Neutrophil (primary cell): ENCODE measurements at regions not wholly inside any gene's neighbourhood (a gene's known extent, or its start where the extent isn't known, plus 50 kb on each side); places are given as distances from the start of the nearest gene placed in this dataset.

Experiments
- H3K27ac ChIP-seq: fragments of 200-600 bp; sonication (generic); 2 replicates; pipeline ENCODE4 v1.5.1; 2016; ENCODE audit warnings: mild to moderate bottlenecking, moderate library complexity
- H3K27me3 ChIP-seq: fragments of 200-600 bp; sonication (generic); 2 replicates; pipeline ENCODE4 v1.6.0; 2016; ENCODE audit warnings: mild to moderate bottlenecking
- H3K36me3 ChIP-seq: fragments of 200-600 bp; sonication (generic); 2 replicates; pipeline ENCODE4 v1.5.1; 2017
- H3K4me1 ChIP-seq, 2 experiments: fragments of 200-600 bp in 1 of 2; sonication (generic) in 1 of 2; 1 replicate in 1 of 2; 2 replicates in 1 of 2; pipeline versions ENCODE4 v1.5.1 to v1.6.1; 2013 to 2016; ENCODE audit warnings: low read depth in 1 of 2, low read length in 1 of 2, mild to moderate bottlenecking in 1 of 2, moderate library complexity in 1 of 2; ENCODE audit not compliant: control insufficient read depth in 1 of 2, insufficient read depth in 1 of 2
- H3K4me3 ChIP-seq, 2 experiments: fragments of 200-600 bp in 1 of 2; sonication (generic) in 1 of 2; 1 replicate in 1 of 2; 2 replicates in 1 of 2; pipeline ENCODE4 v1.5.1; 2013 to 2016; ENCODE audit warnings: low read depth in 1 of 2, low read length in 1 of 2, mild to moderate bottlenecking in 1 of 2, moderate library complexity in 1 of 2
- H3K9me3 ChIP-seq: fragments of 200-600 bp; sonication (generic); 2 replicates; pipeline ENCODE4 v1.5.1; 2016
- TF ChIP-seq, protein P1 (sequence below): fragments of 200-600 bp; sonication (generic); IDR thresholded peaks from 2 replicates; pipeline ENCODE4 v1.5.1; 2016; ENCODE audit warnings: antibody characterized with exemption

DNA sequence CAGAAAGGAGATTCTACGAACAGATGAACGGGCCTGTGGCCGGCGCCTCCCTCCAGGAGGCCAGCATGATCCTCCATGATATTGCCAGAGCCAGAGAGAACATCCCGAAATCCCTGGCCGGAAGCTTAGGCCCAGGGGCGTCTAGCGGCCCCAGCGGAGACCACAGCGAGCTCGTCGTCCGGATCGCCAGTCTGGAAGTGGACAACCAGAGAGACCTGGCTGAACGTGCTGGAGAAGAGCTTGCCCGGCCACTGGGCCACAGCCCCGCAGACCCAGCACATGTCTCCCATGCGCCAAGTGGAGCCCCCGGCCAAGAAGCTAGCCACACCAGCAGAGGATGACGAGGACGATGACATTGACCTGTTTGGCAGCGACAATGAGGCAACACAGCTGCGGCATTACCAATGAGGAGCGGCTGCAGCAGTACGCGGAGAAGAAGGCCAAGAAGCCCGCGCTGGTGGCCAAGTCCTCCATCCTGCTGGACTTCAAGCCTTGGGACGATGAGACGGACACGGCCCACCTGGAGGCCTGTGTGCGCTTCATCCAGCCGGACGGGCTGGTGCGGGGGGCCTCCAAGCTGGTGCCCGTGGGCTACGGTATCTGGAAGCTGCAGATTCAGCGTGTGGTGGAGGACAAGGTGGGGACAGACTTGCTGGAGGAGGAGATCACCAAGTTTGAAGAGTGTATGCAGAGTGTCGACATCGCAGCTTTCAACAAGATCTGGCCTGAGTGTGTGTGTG is 78.8 kb upstream of the FRY start:
- no peak overlapping the region for H3K27ac ChIP-seq
- no peaks in the 10 kb centered on the region for H3K27me3 ChIP-seq
- TF ChIP-seq, protein P1, sequence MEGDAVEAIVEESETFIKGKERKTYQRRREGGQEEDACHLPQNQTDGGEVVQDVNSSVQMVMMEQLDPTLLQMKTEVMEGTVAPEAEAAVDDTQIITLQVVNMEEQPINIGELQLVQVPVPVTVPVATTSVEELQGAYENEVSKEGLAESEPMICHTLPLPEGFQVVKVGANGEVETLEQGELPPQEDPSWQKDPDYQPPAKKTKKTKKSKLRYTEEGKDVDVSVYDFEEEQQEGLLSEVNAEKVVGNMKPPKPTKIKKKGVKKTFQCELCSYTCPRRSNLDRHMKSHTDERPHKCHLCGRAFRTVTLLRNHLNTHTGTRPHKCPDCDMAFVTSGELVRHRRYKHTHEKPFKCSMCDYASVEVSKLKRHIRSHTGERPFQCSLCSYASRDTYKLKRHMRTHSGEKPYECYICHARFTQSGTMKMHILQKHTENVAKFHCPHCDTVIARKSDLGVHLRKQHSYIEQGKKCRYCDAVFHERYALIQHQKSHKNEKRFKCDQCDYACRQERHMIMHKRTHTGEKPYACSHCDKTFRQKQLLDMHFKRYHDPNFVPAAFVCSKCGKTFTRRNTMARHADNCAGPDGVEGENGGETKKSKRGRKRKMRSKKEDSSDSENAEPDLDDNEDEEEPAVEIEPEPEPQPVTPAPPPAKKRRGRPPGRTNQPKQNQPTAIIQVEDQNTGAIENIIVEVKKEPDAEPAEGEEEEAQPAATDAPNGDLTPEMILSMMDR: no peak
- no peaks in the 10 kb centered on the region for H3K9me3 ChIP-seq
- H3K4me3 ChIP-seq: no peak overlapping the region
- peaks cover 6% of the 10 kb centered on the region for H3K36me3 ChIP-seq
- H3K4me1 ChIP-seq: peaks cover 45 to 53% of the 10 kb centered on the region in 2 experiments

DNA sequence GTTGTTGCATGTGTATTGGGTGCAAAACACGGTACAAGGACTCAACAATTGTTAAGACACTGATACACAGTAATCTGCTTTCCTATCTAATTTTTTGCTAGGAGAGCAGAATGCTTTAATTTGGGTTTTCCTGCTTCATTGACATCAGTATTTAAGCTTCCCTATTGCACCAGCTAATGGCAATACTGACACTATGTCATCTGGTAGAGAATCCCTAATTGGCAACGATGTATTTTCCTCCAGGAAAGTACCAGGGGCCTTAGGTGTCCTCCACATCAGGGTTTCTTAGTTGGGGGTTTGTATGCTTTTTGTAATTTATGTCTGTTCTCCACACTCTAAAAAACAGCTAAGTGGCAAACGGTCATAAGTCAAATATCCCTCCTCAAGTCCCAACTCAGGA is 76.5 kb upstream of the FRY start:
- Histone ChIP-seq H3K27me3 (no peaks in the 10 kb centered on the region), H3K36me3 (peaks cover 6% of the 10 kb centered on the region), H3K9me3 (no peaks in the 10 kb centered on the region), H3K27ac (peak overlapping the region; percentile 10), H3K4me1 (peaks cover 29 to 33% of the 10 kb centered on the region in 2 experiments), H3K4me3 (no peak overlapping the region)
- TF ChIP-seq, protein P1: no peak

DNA sequence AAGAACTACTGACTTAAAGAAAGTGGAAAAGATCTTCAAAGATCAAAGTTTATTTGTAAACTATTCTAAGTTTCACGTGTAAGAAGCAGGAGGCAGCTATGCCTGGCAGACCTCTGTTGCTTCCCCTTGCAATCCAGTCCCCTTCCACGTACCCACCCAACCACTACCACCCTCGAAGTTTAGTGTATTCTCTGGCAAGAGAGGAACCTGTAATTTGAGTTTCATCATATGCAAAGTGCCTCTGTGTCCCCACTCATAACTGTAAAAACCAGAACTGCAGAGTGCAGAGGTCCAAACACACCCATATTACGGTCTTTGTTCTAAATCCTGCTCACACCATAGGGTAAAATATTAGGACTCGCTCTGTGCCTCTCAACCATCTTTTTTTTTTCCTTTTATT is 75.8 kb upstream of the FRY start:
- no peaks in the 10 kb centered on the region for H3K27me3 ChIP-seq
- TF ChIP-seq, protein P1: no peak
- H3K27ac ChIP-seq: peak overlapping the region; percentile 10
- no peaks in the 10 kb centered on the region for H3K9me3 ChIP-seq
- H3K36me3 ChIP-seq: peaks cover 6% of the 10 kb centered on the region
- H3K4me3 ChIP-seq: no peak overlapping the region
- peaks cover 23 to 27% of the 10 kb centered on the region in 2 experiments for H3K4me1 ChIP-seq

DNA sequence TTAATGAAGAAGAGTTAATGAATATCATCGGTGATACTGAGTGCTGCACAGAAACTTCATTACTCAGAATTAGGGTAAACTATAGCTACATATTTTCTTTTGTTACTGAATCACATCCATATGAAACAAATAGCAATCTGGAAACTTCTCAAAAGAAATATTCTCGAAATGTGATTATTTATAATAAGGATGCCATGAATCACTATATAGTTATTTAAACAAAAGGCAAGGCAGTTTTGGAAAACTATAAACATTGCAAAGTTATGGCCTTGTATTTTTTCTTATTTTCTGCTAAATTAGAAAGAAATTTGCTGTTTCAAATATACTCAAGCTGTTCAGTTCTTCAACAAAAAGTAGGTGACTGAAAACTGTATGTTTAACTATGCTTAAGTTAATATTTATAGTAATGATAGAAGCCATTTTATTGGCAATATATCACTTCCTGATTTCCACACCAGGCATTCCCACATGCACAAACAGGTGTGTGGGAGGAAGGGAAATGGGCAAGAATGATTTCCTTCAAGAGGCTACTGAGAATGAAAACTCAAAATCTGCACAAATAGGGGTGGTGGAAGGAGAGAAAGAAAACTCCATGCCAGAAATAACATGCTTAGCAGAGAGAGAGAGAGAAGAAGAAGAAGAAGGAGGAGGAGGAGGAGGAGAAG is 74.5 kb upstream of the FRY start:
- TF ChIP-seq, protein P1: no peak
- Histone ChIP-seq H3K27ac (no peak overlapping the region), H3K9me3 (no peaks in the 10 kb centered on the region), H3K4me3 (no peak overlapping the region), H3K4me1 (peaks cover 10 to 14% of the 10 kb centered on the region in 2 experiments), H3K27me3 (no peaks in the 10 kb centered on the region), H3K36me3 (peaks cover 6% of the 10 kb centered on the region)

DNA sequence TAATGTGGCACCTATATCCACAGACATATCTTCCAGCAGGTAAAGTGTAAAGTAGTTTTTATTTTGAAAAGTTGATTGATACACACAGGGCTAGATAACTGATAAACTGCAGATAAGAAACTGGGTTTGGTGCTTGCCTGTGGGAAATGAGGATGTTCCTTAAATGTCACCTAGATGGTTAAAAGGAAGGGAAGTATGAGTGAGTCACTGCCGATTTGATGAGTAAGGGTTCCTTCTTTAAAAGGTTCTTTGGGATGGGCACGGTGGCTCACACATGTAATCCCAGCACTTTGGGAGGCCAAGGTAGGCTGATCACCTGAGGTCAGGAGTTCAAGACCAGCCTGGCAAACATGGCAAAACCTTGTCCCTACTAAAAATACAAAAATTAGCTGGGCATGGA is 73.8 kb upstream of the FRY start:
- H3K4me3 ChIP-seq: no peak overlapping the region
- peaks cover 2% of the 10 kb centered on the region for H3K36me3 ChIP-seq
- peaks cover 10 to 14% of the 10 kb centered on the region in 2 experiments for H3K4me1 ChIP-seq
- H3K27me3 ChIP-seq: no peaks in the 10 kb centered on the region
- H3K9me3 ChIP-seq: no peaks in the 10 kb centered on the region
- H3K27ac ChIP-seq: peak overlapping the region; percentile 18
- TF ChIP-seq, protein P1: no peak
